ENCODE measurements at regions not wholly inside any gene's neighbourhood (a gene's known extent, or its start where the extent isn't known, plus 50 kb on each side); places are given as distances from the start of the nearest gene placed in this dataset.

DNA sequence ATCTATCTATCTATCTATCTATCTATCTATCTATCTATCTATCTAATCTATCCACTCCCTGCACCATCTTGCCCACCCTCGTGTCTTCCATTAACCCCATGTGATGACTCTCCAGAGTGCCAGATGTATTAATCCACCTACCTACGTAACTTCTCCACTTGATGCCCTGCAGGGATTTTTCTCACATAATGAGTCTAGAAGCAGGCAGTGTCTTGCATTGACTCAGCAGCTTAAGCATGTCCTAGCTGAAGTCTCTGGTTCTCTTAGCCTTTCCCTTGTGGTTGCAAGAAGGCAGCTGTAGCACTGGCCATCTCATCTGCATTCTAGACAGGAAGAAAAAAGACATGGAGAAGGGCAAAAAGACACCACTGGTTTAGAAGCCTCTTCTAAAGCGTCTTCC, 96.7 kb upstream of the ALDH1B1 start:
- no peak for TF ChIP-seq POLR2A (IDR thresholded peaks at IDR 0.05; ENCODE audit: low read depth, low read length)
- no peak for TF ChIP-seq TAF1 (IDR thresholded peaks at IDR 0.05; ENCODE audit: low read depth, low read length)
- no peak for TF ChIP-seq POLR2AphosphoS5 (IDR thresholded peaks at IDR 0.05; ENCODE audit: low read depth, low read length)
- no peak for TF ChIP-seq POU2F2 (IDR thresholded peaks at IDR 0.05; ENCODE audit: low read depth, low read length)
